ENCODE measurements at regions not wholly inside any gene's neighbourhood (a gene's known extent, or its start where the extent isn't known, plus 50 kb on each side); places are given as distances from the start of the nearest gene placed in this dataset.

DNA sequence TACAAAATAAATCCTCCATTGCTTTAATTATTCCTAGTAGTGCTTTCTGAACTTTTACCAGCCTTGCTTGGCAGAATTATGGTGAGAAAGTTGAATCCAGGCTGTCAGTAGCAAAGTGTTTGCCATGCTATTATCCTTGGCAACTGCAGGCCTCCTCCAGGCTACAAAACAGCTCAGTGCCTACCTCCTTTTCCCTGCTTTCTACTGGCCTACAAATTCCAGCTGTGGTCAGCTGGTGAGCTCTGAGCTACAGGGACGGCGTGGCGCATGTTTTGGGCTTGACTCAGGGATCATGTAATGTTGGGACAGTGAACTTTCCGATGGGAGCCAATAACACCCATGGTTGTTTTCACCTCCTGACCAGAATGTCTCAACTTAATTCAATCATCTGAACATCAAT lies 456.1 kb upstream of the ADAMTS5 start:
- DNase-seq (ENCODE audit: low spot score in 2 of 2, unreplicated experiment in 2 of 2) = no peak
- peaks cover 2% of the 10 kb centered on the region for H3K36me3 Mint-ChIP-seq
- H3K4me3 Mint-ChIP-seq = no peak overlapping the region
- TF ChIP-seq, protein P1, sequence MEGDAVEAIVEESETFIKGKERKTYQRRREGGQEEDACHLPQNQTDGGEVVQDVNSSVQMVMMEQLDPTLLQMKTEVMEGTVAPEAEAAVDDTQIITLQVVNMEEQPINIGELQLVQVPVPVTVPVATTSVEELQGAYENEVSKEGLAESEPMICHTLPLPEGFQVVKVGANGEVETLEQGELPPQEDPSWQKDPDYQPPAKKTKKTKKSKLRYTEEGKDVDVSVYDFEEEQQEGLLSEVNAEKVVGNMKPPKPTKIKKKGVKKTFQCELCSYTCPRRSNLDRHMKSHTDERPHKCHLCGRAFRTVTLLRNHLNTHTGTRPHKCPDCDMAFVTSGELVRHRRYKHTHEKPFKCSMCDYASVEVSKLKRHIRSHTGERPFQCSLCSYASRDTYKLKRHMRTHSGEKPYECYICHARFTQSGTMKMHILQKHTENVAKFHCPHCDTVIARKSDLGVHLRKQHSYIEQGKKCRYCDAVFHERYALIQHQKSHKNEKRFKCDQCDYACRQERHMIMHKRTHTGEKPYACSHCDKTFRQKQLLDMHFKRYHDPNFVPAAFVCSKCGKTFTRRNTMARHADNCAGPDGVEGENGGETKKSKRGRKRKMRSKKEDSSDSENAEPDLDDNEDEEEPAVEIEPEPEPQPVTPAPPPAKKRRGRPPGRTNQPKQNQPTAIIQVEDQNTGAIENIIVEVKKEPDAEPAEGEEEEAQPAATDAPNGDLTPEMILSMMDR (IDR thresholded peaks at IDR 0.05; ENCODE audit: unreplicated experiment) = no peak
- no peak overlapping the region for H3K27ac Mint-ChIP-seq
- peaks cover 8% of the 10 kb centered on the region for H3K9me3 Mint-ChIP-seq
- no peaks in the 10 kb centered on the region for H3K27me3 Mint-ChIP-seq (ENCODE audit: low read depth)
- H3K4me1 Mint-ChIP-seq = peaks cover 29% of the 10 kb centered on the region

DNA sequence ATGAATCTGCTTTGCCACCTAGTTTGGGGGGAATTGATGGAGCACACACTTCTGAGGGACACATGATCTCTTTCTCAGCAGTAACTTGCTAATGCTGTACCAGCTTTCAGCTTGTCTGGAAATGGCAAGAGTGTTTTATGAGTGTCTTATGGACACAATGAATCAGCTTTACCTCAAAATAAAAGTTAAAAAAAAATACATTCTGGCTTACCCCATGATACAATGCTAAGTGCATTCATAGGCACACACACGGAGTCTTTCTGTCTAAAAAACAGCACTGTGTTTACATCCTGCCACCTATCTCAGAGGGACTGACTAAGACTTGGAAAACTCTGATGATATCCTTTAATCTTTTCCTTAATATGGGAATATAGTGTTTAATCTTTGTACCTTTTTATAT lies 455.5 kb upstream of the ADAMTS5 start:
- no peak for DNase-seq (ENCODE audit: low spot score in 2 of 2, unreplicated experiment in 2 of 2)
- TF ChIP-seq, protein P1 (IDR thresholded peaks at IDR 0.05; ENCODE audit: unreplicated experiment) = no peak
- H3K36me3 Mint-ChIP-seq = peaks cover under 1% of the 10 kb centered on the region
- no peaks in the 10 kb centered on the region for H3K27me3 Mint-ChIP-seq (ENCODE audit: low read depth)
- peaks cover 32% of the 10 kb centered on the region for H3K4me1 Mint-ChIP-seq
- H3K4me3 Mint-ChIP-seq = no peak overlapping the region
- peaks cover 5% of the 10 kb centered on the region for H3K9me3 Mint-ChIP-seq
- no peak overlapping the region for H3K27ac Mint-ChIP-seq

DNA sequence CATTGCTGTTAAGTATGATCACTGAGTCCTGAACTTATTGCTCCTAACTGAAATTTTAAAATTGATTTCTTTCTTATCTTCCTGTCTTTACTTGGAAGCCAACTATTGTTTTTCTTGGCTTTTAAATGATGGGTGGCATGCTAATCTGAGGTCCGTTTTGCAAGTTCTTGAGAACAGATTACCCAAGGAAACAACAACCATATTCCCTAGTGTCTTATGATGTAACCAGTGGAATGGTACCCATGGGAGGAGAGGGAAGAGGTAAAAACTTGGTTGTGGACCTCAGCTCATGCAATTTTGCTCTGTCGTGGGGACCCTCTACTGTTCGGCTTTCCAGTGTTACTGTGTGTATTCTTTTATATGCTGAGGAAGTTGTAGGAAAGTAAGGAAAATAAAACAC lies 454.8 kb upstream of the ADAMTS5 start:
- Mint-ChIP-seq H3K4me1 (peaks cover 32% of the 10 kb centered on the region), H3K27ac (no peak overlapping the region), H3K9me3 (no peaks in the 10 kb centered on the region), H3K27me3 (ENCODE audit: low read depth) (no peaks in the 10 kb centered on the region), H3K36me3 (no peaks in the 10 kb centered on the region), H3K4me3 (no peak overlapping the region)
- DNase-seq (ENCODE audit: low spot score in 2 of 2, unreplicated experiment in 2 of 2) = no peak
- TF ChIP-seq, protein P1 (IDR thresholded peaks at IDR 0.05; ENCODE audit: unreplicated experiment) = no peak

DNA sequence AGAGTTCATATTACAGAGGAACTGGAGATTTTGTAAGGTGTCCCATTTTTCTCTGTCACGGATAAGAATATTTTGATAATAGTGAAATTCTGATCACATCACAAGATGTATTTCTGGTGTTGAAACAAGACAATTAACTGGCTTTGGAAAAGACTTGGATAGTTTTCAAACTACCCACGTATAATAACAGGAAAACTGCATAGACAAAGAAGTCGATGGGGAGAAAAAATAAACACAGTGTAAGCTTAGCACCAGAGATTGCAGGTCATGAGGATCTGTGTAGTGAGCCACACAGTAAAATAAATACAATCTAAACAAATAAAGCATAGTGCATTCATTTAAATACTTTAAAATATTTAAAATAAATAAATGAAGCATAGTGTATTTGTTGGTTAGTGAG lies 452.3 kb upstream of the ADAMTS5 start:
- H3K4me1 Mint-ChIP-seq = peaks cover 11% of the 10 kb centered on the region
- H3K4me3 Mint-ChIP-seq = no peak overlapping the region
- H3K9me3 Mint-ChIP-seq = peaks cover 15% of the 10 kb centered on the region
- peak overlapping the region; percentile 11 for H3K27ac Mint-ChIP-seq
- no peak for DNase-seq (ENCODE audit: low spot score in 2 of 2, unreplicated experiment in 2 of 2)
- TF ChIP-seq, protein P1 (IDR thresholded peaks at IDR 0.05; ENCODE audit: unreplicated experiment) = no peak
- H3K27me3 Mint-ChIP-seq (ENCODE audit: low read depth) = no peaks in the 10 kb centered on the region
- no peaks in the 10 kb centered on the region for H3K36me3 Mint-ChIP-seq

DNA sequence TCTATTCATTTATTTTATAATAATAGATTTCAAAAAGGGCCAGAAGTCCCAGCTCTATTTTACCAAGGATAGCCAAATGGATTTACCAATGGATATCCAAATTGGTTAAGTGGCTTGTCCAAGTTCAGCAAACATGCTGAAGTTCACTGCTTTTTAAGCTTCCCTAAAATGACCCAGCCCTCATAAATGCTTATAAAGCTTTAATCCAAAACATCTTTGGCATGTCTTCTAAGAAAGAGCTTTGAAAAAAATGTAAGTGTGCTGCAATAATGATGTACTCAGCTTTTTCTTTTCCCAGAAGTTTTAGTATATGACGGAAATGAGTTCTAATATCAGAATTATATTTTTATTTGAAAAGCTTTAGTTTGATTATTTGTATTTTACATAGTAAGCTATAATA lies 451.5 kb upstream of the ADAMTS5 start:
- Mint-ChIP-seq H3K27ac (no peak overlapping the region), H3K27me3 (ENCODE audit: low read depth) (no peaks in the 10 kb centered on the region), H3K4me3 (no peak overlapping the region), H3K4me1 (peaks cover 8% of the 10 kb centered on the region), H3K36me3 (no peaks in the 10 kb centered on the region), H3K9me3 (peaks cover 18% of the 10 kb centered on the region)
- TF ChIP-seq, protein P1 (IDR thresholded peaks at IDR 0.05; ENCODE audit: unreplicated experiment) = no peak
- DNase-seq (ENCODE audit: low spot score in 2 of 2, unreplicated experiment in 2 of 2) = no peak

DNA sequence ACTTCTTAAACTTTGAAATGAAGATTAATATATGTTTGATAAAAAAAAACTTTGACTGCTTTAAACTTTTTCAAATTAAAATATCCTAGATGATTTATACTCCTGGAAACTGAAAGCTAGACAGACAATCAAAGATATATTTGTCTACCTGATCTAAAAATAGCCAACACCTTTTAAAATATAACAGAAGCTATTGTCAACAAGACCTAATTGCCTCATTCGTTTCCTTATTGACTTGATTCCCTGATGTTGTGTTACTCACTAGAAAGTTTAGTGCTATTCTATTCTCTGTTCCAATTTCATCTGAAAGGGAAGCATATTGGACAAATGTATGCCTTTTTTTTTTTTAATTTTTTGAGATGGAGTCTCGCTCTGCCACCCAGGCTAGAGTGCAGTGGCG lies 445.6 kb upstream of the ADAMTS5 start:
- Mint-ChIP-seq H3K4me1 (peaks cover 3% of the 10 kb centered on the region), H3K4me3 (no peak overlapping the region), H3K9me3 (peaks cover 29% of the 10 kb centered on the region), H3K27ac (no peak overlapping the region), H3K27me3 (ENCODE audit: low read depth) (no peaks in the 10 kb centered on the region), H3K36me3 (no peaks in the 10 kb centered on the region)
- DNase-seq (ENCODE audit: low spot score in 2 of 2, unreplicated experiment in 2 of 2) = no peak
- TF ChIP-seq, protein P1 (IDR thresholded peaks at IDR 0.05; ENCODE audit: unreplicated experiment) = no peak

Data from mesothelial cell of epicardium (in vitro differentiated cells).